SJSA1 (cell line): ENCODE measurements at regions not wholly inside any gene's neighbourhood (a gene's known extent, or its start where the extent isn't known, plus 50 kb on each side); places are given as distances from the start of the nearest gene placed in this dataset.

Experiments
- DNase-seq, 2 experiments: peaks; one replicate each; pipeline ENCODE4 v3.0.0-alpha.2; 2015 to 2020; ENCODE audit warnings: low spot score in 2 of 2, low read depth in 1 of 2
- H3K27ac ChIP-seq: fragments of 250-450 bp; sonication (Bioruptor Pico); 2 replicates; pipeline ENCODE4 v1.5.1; 2020; ENCODE audit warnings: mild to moderate bottlenecking, moderate library complexity
- H3K27me3 ChIP-seq: fragments of 250-450 bp; sonication (Bioruptor Pico); replicated peaks from 2 replicates; pipeline ENCODE4 v1.5.1; 2020; ENCODE audit warnings: mild to moderate bottlenecking, moderate library complexity
- H3K36me3 ChIP-seq: fragments of 250-450 bp; sonication (Bioruptor Pico); 2 replicates; pipeline ENCODE4 v1.5.1; 2020; ENCODE audit warnings: mild to moderate bottlenecking
- H3K4me1 ChIP-seq: fragments of 250-450 bp; sonication (Bioruptor Pico); replicated peaks from 2 replicates; pipeline ENCODE4 v1.6.1; 2021; ENCODE audit warnings: mild to moderate bottlenecking
- H3K4me3 ChIP-seq: fragments of 250-450 bp; sonication (Bioruptor Pico); 2 replicates; pipeline ENCODE4 v1.5.1; 2020; ENCODE audit warnings: mild to moderate bottlenecking
- H3K9me3 ChIP-seq: fragments of 250-450 bp; sonication (Bioruptor Pico); replicated peaks from 2 replicates; pipeline ENCODE4 v1.5.1; 2020; ENCODE audit warnings: mild to moderate bottlenecking

GRCh38 chr6:114524081-114524480 lies 181.3 kb upstream of the HS3ST5 start:
- H3K9me3 ChIP-seq = no peaks in the 10 kb centered on the region
- no peaks in the 10 kb centered on the region for H3K36me3 ChIP-seq
- no peak overlapping the region for H3K27ac ChIP-seq
- H3K4me1 ChIP-seq = no peaks in the 10 kb centered on the region
- no peak overlapping the region for H3K4me3 ChIP-seq
- H3K27me3 ChIP-seq = peaks cover 2% of the 10 kb centered on the region; the same call in 1 of the 2 replicates
- no peak for DNase-seq

GRCh38 chr6:114523508-114523907 lies 180.7 kb upstream of the HS3ST5 start:
- H3K27me3 ChIP-seq = no peaks in the 10 kb centered on the region; the same call in none of the 2 replicates
- H3K4me3 ChIP-seq = no peak overlapping the region
- no peaks in the 10 kb centered on the region for H3K4me1 ChIP-seq
- no peak overlapping the region for H3K27ac ChIP-seq
- H3K9me3 ChIP-seq = no peaks in the 10 kb centered on the region
- no peak for DNase-seq
- H3K36me3 ChIP-seq = no peaks in the 10 kb centered on the region

GRCh38 chr6:114521926-114522325 lies 179.1 kb upstream of the HS3ST5 start:
- H3K27me3 ChIP-seq = no peaks in the 10 kb centered on the region; the same call in none of the 2 replicates
- H3K9me3 ChIP-seq = no peaks in the 10 kb centered on the region
- no peaks in the 10 kb centered on the region for H3K36me3 ChIP-seq
- no peaks in the 10 kb centered on the region for H3K4me1 ChIP-seq
- no peak for DNase-seq
- no peak overlapping the region for H3K4me3 ChIP-seq
- no peak overlapping the region for H3K27ac ChIP-seq

GRCh38 chr6:114520976-114521375 lies 178.2 kb upstream of the HS3ST5 start:
- Histone ChIP-seq H3K4me1 (no peaks in the 10 kb centered on the region), H3K9me3 (no peaks in the 10 kb centered on the region), H3K4me3 (no peak overlapping the region), H3K36me3 (no peaks in the 10 kb centered on the region), H3K27me3 (no peaks in the 10 kb centered on the region; the same call in none of the 2 replicates), H3K27ac (no peak overlapping the region)
- DNase-seq = no peak

- H3K27ac ChIP-seq = no peak overlapping the region
Measured at GRCh38 chr6:114514170-114514569, 171.3 kb upstream of the HS3ST5 start.

GRCh38 chr6:114471450-114471849 lies 128.6 kb upstream of the HS3ST5 start:
- Histone ChIP-seq H3K4me1 (no peaks in the 10 kb centered on the region), H3K27me3 (no peaks in the 10 kb centered on the region), H3K4me3 (no peak overlapping the region), H3K9me3 (no peaks in the 10 kb centered on the region), H3K36me3 (no peaks in the 10 kb centered on the region), H3K27ac (no peak overlapping the region)
- peak in 1 of 2 experiments; percentile 20 for DNase-seq

More at GRCh38 chr6:114514170-114514569, 171.3 kb upstream of the HS3ST5 start:
- Histone ChIP-seq H3K9me3 (no peaks in the 10 kb centered on the region), H3K36me3 (no peaks in the 10 kb centered on the region), H3K4me3 (no peak overlapping the region), H3K4me1 (no peaks in the 10 kb centered on the region), H3K27me3 (no peaks in the 10 kb centered on the region; the same call in 1 of the 2 replicates)
- DNase-seq = no peak

- Histone ChIP-seq H3K4me1 (no peaks in the 10 kb centered on the region), H3K27ac (no peak overlapping the region), H3K27me3 (no peaks in the 10 kb centered on the region), H3K9me3 (no peaks in the 10 kb centered on the region), H3K36me3 (no peaks in the 10 kb centered on the region), H3K4me3 (no peak overlapping the region)
- DNase-seq = no peak
Measured at GRCh38 chr6:114467931-114468330, 125.1 kb upstream of the HS3ST5 start.

- no peaks in the 10 kb centered on the region for H3K36me3 ChIP-seq
- no peak overlapping the region for H3K27ac ChIP-seq
- no peaks in the 10 kb centered on the region for H3K4me1 ChIP-seq
- no peaks in the 10 kb centered on the region for H3K9me3 ChIP-seq
- no peak overlapping the region for H3K4me3 ChIP-seq
- H3K27me3 ChIP-seq = no peaks in the 10 kb centered on the region
- no peak for DNase-seq
Measured at GRCh38 chr6:114465511-114465910, 122.7 kb upstream of the HS3ST5 start.

- Histone ChIP-seq H3K4me1 (no peaks in the 10 kb centered on the region), H3K4me3 (no peak overlapping the region), H3K27me3 (peaks cover 3% of the 10 kb centered on the region; the same call in 1 of the 2 replicates), H3K9me3 (no peaks in the 10 kb centered on the region), H3K36me3 (no peaks in the 10 kb centered on the region), H3K27ac (no peak overlapping the region)
- no peak for DNase-seq
Measured at GRCh38 chr6:114453737-114454276, 111.0 kb upstream of the HS3ST5 start.

- no peaks in the 10 kb centered on the region for H3K36me3 ChIP-seq
- no peak for DNase-seq
- H3K9me3 ChIP-seq = no peaks in the 10 kb centered on the region
- no peaks in the 10 kb centered on the region for H3K4me1 ChIP-seq
- H3K4me3 ChIP-seq = no peak overlapping the region
- H3K27ac ChIP-seq = no peak overlapping the region
- peaks cover 3% of the 10 kb centered on the region; the same call in 1 of the 2 replicates for H3K27me3 ChIP-seq
Measured at GRCh38 chr6:114452785-114453401, 110.1 kb upstream of the HS3ST5 start.

GRCh38 chr6:114450631-114451030 lies 107.8 kb upstream of the HS3ST5 start:
- Histone ChIP-seq H3K4me3 (no peak overlapping the region), H3K36me3 (no peaks in the 10 kb centered on the region), H3K27me3 (peaks cover 3% of the 10 kb centered on the region; the same call in 1 of the 2 replicates), H3K27ac (no peak overlapping the region), H3K9me3 (no peaks in the 10 kb centered on the region), H3K4me1 (no peaks in the 10 kb centered on the region)
- no peak for DNase-seq

- H3K4me3 ChIP-seq = no peak overlapping the region
- no peaks in the 10 kb centered on the region for H3K4me1 ChIP-seq
- no peak overlapping the region for H3K27ac ChIP-seq
- H3K9me3 ChIP-seq = no peaks in the 10 kb centered on the region
- H3K27me3 ChIP-seq = peaks cover 3% of the 10 kb centered on the region; the same call in 1 of the 2 replicates
- DNase-seq = no peak
- H3K36me3 ChIP-seq = no peaks in the 10 kb centered on the region
Measured at GRCh38 chr6:114449659-114450058, 106.8 kb upstream of the HS3ST5 start.

- H3K4me3 ChIP-seq = no peak overlapping the region
- no peaks in the 10 kb centered on the region for H3K4me1 ChIP-seq
- no peak overlapping the region for H3K27ac ChIP-seq
- H3K27me3 ChIP-seq = peaks cover 5% of the 10 kb centered on the region; the same call in 1 of the 2 replicates
- no peaks in the 10 kb centered on the region for H3K36me3 ChIP-seq
- no peak for DNase-seq
- H3K9me3 ChIP-seq = no peaks in the 10 kb centered on the region
Measured at GRCh38 chr6:114446342-114446741, 103.5 kb upstream of the HS3ST5 start.

GRCh38 chr6:114445846-114446245 lies 103.0 kb upstream of the HS3ST5 start:
- Histone ChIP-seq H3K27ac (no peak overlapping the region), H3K36me3 (no peaks in the 10 kb centered on the region), H3K4me1 (no peaks in the 10 kb centered on the region), H3K4me3 (no peak overlapping the region), H3K27me3 (peaks cover 6% of the 10 kb centered on the region; the same call in 1 of the 2 replicates), H3K9me3 (no peaks in the 10 kb centered on the region)
- DNase-seq = no peak
